CD4-positive, alpha-beta T cell treated with Interleukin-12 subunit alpha and Interleukin-12 subunit beta, for 1 hour (primary cell): ENCODE measurements at regions not wholly inside any gene's neighbourhood (a gene's known extent, or its start where the extent isn't known, plus 50 kb on each side); places are given as distances from the start of the nearest gene placed in this dataset.

ENCODE experiments used
- DNase-seq: peaks from one replicate; pipeline ENCODE4 v3.0.0-alpha.2; 2020

DNA sequence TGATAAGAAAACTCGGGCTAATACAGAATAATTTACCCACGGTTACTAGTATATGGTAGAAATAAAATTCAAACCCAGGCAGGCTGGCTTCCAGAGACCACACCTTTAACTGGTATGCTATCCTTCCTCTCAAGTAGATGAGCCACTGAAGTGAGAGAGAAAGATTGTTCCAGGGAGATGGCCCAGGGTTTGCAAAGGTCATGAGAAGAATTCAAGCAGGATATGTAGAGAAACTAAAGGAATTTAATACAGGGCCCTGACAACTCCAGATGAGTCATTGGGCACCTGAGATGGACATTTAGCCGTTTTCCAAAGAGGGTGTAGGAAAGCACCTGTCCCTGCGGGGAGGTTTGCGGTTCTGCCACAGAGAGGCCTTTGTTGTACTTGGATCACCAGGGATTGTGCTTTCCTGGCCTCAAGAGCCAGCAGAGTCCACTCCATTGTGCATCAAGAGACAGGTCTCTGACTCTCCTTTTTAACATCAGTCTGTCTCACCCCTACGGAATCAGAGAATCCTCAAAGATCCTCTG lies 152.7 kb upstream of the BLID start:
- no peak for DNase-seq

DNA sequence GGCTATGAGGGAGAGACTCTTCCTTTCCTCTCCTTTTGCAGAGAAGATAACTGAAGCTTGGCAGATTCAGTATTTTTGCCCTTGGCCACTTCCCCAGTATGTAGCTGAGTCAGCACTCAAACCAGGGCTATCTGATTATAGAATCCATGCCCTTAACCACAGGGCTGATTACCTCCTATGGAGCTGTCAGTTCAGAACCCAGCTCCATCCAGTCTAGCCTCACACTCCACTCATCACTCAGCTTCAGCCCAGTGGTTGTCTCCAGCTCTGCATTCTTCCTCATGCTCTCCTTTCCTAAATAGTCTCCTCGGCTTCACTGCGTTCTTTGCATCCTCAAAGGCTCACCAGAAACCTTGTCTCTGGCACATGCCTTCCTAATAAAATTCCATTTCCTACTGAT lies 151.6 kb upstream of the BLID start:
- DNase-seq, result no peak

DNA sequence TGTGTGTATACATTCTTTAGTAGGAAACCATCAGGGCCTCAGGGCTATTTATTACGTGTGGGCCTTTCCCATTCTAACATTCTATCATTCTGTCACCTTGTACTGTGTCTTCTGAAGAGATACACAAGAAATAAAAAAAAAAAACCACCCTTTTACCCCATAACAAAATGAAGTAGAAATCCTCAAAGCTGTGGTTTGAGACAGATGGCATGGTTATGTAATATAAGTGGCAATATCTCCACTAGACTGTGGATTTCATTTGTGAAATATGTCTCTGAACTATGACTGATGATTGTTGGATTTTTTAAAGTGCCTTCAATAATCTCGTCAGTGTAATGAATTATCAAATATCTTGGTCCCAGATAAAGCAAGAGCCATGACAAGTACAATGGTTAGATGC lies 150.0 kb upstream of the BLID start:
- DNase-seq, result no peak

DNA sequence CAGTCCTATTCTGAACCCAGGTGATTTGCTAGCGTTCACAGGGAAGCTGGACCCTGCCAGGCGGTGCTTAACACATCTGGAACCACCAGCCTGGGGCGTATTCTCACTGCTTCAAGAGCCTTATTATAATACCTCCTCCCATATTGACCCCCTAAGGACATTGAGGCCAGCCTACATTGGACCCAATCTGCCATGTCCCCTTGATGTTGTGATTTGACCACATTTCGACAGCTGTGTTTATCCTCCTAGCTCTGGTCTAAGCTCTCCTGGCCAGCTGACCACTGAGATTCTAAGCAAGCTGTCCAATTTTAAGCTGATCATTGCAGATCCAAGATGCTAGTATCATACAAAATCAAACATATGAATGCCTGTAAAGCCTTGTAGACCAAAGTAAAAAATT lies 148.1 kb upstream of the BLID start:
- no peak for DNase-seq

DNA sequence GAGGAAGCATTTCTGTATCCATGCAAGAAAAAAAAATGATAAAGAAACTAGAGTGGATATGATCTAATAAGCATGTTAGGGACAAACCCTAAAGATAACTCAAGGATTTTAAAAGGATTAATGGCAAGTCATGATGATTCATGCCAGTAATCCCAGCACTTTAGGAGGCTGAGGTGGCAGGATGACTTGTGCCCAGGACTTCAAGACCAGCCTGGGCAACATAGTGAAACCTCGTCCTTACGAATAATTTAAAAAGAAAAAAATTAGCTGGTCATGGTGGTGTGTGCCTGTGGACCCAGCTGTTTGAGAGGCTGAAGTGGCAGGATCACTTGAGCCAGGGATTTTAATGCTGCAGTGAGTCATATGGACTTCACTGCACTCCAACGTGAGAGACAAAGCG lies 145.5 kb upstream of the BLID start:
- no peak for DNase-seq

DNA sequence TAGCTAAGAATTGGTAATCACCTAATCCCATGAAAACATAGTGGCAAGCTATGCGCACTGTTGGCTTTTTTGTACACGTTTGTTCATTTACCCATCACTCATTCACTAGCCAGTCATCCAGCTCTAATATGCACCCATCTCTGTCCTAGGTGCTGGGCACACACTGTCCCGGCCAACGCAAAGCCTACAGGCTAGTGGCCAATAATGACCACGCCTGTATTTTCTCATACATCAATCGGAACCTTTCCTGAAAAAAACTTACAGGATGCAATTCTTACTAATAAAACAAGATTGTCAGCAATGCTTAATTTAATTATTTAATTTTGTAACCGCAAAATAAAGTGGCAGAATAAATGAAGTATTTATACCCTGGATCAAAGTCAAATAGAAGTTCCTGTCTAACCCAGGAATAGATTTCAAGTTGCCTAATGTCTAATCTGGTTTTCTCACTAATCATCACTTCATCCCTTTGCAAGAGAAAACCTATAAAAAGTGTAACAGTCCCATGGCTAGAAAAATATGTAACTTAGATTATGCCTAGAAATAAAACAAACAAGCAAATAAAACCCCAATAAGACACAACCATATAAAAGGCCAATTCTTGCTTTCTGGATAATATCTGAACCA lies 143.3 kb upstream of the BLID start:
- DNase-seq, result no peak

DNA sequence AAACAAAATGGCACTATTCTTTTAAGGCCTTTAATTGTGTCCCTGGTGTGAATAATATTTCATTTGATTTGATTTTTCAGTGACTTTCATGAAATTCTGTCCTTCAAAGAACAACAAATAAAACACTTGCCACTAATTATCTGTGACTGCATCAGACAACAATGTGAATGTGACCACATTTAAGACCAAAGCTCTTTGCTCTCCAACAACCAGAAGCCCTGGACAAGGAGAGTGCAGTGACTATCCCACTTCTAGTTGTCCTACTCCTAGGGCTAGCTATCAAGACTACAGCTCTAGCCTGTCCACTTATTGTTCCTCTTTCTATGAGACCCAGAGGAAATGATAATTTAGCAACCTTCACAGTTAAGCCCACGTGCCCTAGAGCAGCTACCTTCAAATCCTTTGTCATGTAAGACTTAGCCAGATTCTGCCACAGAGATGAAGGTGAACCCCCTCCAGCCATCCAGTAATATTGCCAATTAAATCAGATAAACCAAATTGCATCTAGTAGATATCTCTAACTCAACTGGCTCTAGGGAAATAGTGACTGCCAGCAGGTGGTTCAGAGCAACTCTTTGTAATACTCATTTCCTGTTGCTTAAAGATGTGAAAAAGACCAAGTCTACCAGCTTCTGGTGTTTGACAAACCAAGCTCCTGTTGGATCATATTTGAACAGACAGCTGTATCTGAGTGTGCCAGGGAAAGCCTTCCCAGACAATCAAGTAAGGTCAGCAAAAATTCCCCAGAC lies 142.6 kb upstream of the BLID start:
- DNase-seq, result no peak

DNA sequence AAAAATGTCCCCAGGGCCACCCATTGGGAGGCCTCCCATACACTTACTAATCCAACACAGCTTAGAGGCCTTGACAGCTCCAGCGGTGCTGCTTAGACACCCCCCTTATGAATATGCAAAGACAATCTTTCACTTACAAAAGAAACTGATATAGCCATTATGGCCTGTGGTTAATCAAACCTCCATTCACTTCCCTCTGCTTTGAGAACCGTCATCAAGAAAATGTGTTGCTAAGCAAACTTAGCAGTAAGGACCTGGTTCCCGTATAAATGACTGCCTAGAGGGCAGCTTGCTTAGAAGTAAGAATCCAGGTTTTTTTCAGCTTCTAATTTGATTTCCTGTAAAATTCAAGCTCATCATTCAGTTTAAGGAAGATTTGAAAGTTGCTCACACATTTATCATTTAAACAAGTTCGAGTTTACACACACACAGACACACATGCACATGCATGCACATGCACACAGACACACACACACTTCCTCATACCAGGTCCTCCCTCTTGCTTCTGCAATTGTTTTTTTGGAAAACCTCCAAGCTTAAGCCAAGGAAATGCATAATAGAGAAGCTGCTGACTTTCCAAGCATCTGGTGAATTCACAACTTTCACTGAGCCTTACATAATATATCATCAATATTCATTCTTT lies 137.7 kb upstream of the BLID start:
- no peak for DNase-seq

DNA sequence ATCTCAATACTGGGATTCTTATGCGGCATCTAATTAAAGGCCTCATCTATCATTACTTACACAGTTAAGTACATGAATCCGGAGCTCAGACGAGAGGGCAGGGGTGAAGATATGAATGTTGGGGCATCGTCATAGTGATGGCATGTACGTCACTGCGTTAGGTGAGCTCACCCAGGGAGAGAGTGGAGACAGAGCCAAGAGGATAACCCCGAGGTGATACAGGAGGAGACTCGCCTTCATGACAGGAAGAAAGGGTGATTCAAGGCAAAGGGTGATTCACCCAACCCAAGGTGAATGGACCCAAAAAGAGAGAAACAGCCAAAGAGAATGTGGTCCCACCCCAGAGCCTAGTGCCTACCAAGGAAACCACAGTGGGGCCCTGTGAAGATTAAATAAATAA lies 132.9 kb upstream of the BLID start:
- no peak for DNase-seq

DNA sequence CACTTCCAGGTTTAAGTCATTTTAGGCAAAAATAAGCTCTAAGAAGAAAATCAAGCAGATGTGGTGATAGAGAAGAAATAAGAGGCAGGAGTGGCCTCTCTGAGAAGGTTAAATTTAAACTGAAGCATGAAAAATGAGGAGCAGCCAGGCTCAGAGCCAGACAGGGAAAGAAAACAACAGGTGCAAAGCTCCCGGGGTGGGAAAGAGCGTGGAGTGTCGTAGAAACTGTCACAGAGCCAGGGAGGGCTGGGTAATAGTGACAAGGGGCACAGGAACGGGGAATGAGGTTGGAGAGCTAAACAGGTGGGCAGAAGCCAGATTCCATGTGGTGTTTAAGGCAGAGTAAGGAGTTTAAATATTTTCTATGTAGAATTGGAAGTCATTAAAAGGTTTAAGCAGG lies 132.1 kb upstream of the BLID start:
- no peak for DNase-seq

DNA sequence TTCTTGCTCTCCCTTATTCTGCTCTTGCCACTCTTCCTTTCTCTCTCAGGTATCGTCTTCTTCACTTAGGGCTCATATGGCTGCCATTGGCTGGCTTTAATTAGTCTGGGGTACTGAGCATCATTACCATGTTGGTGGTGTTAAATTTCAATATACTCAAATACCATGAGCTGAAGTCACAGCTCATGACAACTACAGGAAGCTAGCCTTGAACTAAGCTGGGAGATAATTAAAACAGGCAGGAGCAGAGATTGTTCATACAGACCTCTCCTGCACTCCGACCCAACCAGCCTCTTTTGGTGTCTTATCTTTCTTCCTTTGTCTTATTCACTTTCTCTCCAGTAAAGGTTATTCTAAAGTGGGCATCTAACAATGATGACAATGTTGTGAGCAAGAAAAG lies 130.9 kb upstream of the BLID start:
- no peak for DNase-seq

DNA sequence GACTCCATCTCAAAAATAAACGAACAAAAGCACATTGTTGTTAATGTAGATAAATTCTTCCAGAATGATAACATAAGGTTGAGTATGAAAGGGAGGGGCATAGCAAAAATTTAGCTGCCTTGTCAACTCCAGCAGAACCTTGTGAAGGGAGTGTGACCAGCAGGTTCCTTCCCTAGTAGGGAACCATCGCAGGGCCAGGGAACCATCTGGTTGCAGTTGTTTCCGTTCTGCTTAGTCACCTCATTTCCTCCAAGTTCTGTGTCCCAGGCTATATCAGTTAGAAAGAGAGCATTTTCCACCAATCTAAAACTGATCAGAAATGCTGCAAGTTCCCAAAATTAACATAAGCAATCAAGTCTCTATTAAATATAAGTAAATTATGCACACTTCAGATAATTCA lies 126.7 kb upstream of the BLID start:
- DNase-seq, result no peak

DNA sequence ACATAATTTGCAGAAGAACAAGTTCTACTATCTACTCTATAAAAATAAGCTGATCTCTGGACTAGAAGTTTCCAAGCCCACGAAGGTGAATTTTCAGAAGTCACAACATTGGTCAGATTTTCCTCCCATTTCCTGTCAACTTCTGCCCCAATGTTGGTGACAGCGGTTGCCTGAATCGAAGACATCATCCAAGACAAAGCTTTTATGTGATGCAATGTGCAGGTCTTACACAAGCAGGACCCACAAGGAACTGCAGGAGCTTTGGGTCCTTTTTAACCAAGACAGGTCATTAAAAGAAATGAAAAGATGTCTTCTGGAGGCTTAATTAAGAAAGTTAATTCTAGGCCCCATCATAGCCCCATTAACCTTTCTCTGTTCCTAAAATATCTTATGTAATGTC lies 125.6 kb upstream of the BLID start:
- no peak for DNase-seq

DNA sequence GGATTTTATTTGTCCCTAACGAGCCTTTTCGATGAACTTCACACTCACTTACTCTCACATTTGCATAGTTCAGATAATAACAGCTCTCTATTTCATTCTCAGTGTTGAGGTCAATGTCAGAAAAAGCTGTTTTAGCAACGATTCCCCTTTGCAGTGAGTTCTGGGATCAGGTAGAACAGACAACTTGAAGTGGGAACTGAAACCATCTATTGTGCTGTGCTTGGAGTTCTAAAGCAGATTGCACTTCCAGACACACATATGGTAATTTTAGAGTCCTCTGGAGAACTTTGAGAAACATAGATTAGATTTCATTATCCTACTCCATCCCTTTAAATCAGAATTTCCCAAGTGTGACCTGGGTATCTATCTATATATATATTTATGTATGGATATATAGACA lies 124.6 kb upstream of the BLID start:
- no peak for DNase-seq

DNA sequence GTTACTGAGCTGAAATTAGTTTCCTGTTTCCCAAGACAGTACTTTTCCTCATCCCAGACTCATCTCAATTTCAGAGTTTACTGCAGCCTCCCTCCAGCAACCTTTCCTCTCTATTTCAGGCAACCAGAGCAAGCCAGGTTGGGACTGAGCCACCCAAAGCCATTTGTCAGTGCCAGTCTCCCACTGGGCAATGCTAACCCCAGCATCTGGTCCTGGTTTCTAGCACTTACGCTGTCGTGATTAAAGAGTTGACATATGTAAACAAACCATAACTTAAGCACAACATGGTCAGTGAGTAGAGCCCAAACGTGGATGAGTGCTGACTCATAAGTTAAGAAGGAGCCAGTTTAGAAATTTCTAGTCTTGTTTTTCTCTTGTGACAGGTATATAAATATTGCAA lies 119.6 kb upstream of the BLID start:
- DNase-seq, result no peak

DNA sequence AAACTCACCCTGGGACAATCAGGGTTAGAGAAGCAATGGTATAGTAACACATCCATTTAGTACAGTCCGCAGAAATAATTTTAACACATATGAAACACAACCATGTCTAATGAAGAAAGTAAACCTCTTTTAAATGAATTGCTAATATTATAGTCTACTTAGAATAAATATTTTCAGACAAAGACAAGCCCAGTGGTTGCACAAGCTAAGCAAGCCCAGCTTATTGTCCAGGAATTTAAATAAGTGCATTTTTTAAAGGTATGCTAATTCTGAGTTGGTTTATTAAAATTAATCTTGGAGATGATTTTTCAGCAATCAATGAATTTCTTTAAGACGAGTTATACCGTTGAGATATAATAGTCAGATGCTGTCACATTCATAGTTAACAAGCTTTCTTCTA lies 118.8 kb upstream of the BLID start:
- no peak for DNase-seq

DNA sequence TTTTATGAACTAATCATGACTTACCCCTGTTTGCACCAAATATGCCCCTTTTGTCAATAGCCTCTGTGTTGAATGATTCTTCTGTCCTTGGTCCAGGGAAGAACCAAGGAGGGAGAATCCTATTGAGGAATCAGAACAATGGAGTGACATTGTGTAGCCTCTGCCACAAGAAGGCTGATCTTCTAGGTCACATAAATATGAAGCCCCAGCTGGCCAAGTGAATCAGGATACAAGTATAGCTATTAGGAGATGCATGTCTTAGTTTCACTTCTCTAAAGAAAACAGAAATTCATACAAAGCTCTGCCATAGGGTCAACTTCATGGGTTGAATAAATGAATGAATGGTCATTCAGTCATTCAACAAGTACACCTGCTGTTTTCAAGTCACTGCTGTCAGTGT lies 118.2 kb upstream of the BLID start:
- DNase-seq, result no peak

DNA sequence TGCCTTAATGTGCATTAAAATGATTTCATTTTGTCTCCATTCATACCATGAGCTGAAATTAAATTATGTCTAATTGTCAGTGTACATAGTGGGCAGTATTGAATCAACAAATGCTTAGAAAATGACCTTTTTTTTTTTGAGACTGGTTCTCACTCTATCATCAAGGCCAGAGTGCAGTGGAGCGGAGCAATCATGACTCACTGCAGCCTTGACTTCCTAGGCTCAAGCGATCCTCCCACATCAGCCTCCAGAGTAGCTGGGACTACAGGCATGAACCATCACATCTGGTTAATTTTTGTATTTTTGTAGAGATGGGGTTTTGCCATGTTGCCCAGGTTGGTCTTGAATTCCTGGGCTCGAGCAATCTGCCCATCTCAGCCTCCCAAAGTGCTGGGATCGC lies 117.0 kb upstream of the BLID start:
- DNase-seq, result no peak

DNA sequence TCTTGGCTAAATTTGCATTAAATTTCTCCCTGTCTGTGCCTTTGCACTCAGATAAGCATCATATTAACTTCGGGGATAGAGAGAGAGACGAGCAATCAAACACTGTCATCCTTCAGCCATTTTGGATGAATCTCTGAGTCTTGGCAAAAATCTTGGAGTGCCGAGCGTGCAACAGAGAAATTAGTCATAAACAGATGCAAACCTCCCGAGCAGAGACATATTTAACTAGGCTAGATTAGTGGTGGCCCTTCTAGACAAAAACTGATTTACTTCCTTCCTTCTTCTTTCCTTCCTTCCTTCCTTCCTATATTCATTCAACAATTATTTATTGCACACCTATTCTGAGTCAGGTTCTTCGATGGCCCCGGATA lies 114.4 kb upstream of the BLID start:
- no peak for DNase-seq

DNA sequence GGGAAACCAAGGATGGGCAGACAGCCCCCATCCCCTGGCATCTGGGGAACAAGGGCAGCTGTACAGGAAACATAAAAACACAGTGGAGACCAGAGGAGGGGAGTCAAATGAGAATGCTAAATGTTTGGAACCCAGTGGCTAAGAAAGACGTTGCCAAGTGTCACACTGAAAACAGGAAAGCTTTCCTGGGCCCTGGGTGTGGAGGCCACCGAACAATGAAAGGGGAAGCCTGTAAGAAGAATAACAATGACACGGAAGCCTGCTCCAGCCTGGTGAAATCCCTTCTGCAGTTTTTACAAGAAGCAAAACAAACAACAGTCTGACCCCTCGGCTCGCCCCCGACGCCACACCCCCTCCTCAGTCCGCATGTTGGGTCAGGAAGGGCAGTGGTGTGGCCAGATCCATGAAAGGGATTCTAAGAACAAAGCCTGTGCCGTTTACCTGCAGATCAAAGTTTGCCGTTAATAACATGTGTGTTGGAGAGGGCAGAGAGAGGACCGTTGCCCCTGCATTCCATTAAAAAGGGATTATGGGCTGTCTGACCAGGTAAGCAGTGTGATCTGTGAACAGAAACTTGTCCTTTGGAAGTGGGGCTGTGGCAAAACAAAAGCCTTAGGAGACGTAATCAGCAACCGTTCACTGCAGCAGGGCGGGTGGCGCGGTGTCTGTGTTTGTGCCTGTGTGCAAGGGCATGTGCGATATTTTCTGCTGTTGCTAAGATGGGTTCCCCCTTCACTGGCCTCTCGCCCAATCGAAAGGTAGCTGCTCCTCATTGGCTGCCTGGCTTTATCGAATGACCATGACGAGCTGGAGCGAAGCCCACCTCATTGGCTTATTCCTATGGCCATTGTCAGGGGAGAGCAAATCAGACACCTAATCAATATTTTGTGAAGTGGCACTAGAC lies 113.7 kb upstream of the BLID start:
- DNase-seq, result no peak

DNA sequence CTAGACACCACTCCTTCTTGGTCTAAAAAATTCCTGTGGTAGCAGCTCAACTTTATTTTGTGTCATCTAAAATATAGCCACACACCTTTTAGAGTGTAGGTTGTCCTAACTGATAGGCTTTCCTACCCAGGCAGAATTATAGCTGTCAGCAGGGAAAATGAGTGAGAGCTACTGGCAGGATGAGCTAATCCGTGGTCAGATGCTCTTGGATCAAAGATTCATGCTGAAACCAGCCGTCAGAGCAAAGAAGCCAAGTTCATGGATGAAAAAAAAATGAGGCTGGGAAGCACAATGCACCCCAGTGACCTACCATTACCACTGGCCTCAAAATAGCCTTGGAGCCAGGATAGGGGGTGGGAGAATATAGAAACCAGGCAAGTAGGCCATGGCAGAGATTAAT lies 113.1 kb upstream of the BLID start:
- DNase-seq, result no peak

DNA sequence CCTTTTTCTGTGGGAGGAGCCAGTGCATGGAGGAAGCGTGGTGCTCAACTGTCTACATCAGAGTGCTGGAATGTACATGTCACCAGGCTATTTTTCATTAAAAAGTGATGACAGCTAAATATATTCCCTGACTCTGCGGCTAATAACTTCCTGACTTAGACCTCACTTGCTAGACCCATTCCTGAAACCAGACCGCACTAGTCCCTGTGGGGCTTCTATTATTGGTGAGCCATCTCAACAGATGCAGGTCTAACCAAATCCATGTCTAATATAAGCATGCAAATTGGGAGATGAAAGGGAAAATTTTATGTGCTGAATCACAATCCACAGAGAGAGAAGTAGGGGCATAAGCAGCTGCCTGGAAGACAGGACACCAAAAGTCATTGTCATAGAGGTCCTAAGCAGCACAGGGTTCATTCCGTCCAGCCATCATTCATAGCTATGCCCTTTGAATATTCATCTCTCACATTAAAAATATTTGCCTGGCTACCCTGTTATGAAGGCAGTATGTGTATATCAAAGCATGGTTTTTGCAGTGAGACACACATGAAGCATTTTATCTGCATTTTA lies 110.9 kb upstream of the BLID start:
- no peak for DNase-seq

DNA sequence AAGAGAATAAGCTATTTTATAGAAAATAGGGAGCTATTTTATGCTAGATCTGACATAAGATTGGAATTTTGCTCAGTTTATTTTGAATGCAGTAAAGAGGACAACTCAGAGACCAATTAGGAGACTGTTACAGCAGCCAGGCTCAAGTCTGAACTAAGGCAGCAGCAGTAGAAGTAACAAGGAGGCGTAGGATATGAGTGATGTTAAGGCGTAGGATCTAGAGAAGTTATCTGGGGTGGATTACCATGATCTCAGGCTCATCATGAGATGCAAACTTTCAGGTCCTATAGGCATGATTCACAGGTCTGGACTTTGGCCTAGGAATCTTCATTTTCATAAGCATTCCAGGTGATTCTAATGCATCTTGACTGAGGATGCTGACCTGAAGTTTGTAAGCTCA lies 108.9 kb upstream of the BLID start:
- no peak for DNase-seq
